ENCODE measurements at regions not wholly inside any gene's neighbourhood (a gene's known extent, or its start where the extent isn't known, plus 50 kb on each side); places are given as distances from the start of the nearest gene placed in this dataset.

DNA sequence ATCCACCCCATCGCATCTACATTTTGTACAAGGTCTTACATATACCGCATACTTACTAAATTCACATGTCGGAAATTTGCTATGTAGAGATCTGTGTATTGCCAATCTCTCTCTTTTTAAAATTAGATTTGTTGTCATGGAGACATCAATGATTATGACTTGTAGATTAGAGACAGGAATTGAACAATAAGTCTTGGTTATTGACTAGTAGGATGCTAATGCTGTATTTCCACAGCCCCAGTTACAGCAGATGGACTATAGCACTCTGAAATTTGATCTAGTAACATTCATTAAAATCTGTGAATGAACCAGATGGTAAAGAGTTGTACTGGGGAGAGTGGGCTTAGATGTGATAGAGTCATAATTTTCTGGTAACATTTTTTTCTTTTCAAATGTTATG, 805.7 kb downstream of the SLC4A3 start:
- DNase-seq (ENCODE audit: low spot score) = no peak

DNA sequence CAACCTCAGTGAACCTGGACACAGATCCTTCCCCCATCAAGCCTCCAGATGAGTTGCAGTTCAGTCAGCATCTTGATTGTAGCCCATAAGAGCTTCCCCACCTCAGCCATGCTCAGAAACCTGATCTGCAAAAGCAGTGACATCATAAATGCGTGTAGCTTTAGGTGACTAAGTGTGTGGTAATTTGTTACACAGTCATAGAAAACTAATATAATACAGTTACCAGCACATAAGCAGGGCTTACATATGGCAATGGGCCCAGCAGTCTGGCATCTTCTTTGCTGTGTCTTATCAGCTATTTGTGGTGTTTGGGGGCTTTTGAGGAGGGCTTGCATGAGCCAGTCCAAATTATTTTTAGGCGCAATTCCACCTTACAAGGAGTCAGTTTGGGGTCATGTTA, 807.0 kb downstream of the SLC4A3 start:
- DNase-seq (ENCODE audit: low spot score) = no peak

GRCh38 chr2:220437938-220438337, 810.5 kb downstream of the SLC4A3 start:
- no peak for DNase-seq (ENCODE audit: low spot score)

- DNase-seq (ENCODE audit: low spot score) = no peak
Measured at GRCh38 chr2:220440731-220441130, 813.3 kb downstream of the SLC4A3 start.

GRCh38 chr2:220441404-220441803, 814.0 kb downstream of the SLC4A3 start:
- no peak for DNase-seq (ENCODE audit: low spot score)

DNA sequence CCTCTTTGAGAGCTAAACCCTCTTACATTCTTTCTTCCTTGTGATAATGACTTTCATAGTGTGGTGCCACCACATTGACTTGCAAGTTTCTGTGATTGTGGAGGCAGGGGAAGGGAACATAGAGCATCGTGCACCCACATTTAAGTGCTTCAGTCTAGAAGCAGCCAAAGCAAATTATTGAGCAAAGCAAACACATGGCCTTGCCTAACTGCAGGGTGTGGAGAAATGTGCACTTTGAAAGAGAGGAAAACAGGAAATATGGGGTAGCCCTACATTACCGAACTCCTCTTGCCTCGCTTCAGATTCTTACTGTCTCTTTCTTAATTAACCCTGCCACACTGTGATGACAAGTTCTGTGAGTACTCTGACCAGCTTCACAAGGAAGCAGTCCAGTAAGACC, 814.6 kb downstream of the SLC4A3 start:
- DNase-seq (ENCODE audit: low spot score) = no peak

- DNase-seq (ENCODE audit: low spot score) = no peak
Measured at GRCh38 chr2:220445429-220446105, 818.1 kb downstream of the SLC4A3 start.

DNA sequence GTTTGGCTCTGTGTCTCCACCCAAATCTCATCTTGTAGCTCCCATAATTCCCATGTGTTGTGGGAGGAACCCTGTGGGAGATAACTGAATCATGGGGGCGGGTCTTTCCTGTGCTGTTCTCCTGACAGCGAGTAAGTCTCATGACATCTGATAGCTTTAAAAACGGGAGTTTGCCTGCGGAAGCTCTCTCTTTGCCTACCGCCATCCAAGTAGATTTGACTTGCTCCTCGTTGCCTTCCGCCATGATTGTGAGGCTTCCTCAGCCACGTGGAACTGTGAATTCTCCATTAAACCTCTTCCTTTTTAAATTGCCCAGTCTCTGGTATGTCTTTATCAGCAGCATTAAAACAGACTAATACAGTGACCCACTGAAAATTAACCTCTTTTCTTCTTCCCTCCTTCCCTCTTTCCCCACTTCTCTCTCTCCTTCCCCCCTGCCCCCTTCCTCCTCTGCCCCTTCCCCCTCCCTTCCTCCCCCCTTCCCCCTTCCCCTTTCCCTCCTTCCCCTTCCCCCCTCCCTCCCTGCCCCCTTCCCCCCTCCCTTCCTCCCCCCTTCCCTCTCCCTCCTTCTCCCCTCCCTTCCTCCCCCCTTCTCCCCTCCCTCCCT, 818.8 kb downstream of the SLC4A3 start:
- no peak for DNase-seq (ENCODE audit: low spot score)

DNA sequence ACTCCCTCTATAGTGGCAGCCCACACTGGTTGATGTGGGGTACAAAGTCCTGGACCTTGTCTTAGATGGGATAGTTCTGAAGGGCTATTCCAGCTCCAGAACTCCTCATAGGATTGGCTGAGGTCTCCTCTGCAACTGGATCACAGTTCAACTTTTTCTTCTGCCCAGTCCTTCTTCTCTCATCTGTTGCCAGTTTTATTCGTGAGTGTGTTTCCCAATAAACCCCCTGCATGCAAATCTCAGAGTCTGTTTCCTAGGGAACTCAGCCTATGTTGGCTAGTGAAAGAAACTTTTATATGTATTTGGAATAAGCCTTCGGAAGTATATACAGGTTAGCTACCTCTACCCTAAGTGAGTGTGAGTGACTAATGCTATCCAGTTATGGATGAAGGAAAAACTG, 823.4 kb downstream of the SLC4A3 start:
- no peak for DNase-seq (ENCODE audit: low spot score)

DNA sequence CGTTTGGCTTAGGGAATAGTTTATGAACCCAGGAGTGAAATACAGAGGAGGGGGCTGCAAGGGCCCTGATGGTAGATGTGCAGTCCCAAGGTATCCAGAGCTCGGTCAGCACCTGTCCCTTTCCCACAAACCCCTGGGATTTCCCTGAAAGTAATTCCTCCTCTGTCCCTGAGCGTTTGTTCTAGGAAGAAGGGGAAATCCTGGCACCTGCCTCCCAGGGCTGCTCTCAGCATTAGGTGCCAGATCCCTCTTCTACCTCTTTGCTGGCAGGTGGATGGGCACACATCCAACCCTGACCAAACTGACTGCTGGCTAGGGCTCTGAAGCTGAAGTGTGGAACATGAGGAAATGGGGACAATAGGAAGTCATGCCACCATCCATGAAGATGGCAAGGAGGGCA, 824.0 kb downstream of the SLC4A3 start:
- no peak for DNase-seq (ENCODE audit: low spot score)

GRCh38 chr2:220452561-220452960, 825.1 kb downstream of the SLC4A3 start:
- DNase-seq (ENCODE audit: low spot score) = no peak

- no peak for DNase-seq (ENCODE audit: low spot score)
Measured at GRCh38 chr2:220455351-220455990, 828.0 kb downstream of the SLC4A3 start.

GRCh38 chr2:220458051-220458450, 830.6 kb downstream of the SLC4A3 start:
- no peak for DNase-seq (ENCODE audit: low spot score)

DNA sequence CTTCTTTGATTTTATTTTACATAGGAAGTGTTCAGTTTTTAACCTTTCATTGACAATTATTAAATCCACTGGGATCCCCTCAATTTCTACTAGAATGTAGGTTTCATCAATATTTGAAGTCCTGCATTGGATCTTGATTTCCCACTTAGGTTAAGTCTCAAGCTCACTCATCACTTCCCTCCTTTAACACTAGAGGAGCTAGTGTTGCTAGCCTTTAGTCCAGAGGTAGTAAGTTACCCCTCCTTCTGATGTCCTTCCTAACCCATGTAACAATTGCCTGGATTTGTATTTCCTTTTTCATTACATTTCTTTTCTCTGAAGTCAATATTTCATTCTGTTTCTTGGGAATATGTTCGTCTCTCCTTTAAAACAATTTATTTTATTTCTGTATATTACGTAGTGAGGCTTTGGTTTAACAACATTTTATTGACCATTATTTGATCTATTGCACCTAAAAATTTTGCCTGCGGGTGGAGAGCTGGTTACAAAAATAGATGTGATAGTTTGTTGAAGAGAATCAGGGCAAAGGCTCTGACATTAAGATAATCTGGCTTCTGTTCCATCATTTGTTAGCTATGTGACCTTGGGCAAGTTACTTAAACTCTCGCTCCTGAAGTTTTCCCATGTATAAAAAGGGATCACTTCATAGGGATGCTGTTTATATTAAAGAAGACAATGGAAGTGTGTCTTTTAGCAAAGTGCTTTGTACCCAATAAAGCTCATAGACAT, 833.0 kb downstream of the SLC4A3 start:
- DNase-seq (ENCODE audit: low spot score) = no peak

DNA sequence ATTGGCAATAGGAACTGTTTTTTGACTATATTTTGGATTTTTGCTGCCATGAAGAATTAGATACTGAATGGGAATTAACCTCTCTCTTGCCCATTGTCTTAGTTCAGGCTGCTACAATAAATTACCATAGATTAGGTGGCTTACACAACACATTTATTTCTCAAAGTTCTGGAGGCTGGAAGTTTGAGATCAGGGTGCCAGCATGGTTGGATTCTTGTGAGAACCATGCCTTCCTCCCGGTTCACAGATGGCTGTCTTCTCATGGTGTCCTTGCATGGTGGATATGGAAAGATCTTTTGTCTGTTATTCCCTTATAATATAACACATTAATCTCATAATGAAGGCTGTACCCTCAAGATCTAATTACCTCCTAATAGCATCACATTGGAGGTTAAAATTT, 836.4 kb downstream of the SLC4A3 start:
- DNase-seq (ENCODE audit: low spot score) = no peak

DNA sequence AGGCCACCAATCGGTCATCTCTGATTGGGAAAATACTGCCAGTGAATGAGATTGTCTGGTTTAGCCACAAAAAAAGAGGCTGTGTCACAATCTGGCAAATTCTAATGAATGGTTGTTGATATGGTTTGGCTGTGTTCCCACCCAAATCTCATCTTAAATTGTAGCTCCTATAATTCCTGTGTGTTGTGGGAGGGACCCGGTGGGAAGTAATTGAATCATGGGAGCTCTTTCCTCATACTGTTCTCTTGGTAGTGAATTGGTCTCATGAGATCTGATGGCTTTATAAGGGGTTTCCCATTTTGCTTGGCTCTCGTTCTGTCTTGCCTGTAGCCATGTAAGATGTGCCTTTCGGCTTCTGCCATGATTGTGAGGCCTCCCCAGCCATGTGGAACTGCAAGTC, 838.3 kb downstream of the SLC4A3 start:
- DNase-seq (ENCODE audit: low spot score) = no peak

GRCh38 chr2:220466251-220466691, 838.8 kb downstream of the SLC4A3 start:
- no peak for DNase-seq (ENCODE audit: low spot score)

- DNase-seq (ENCODE audit: low spot score) = no peak
Measured at GRCh38 chr2:220469201-220469600, 841.8 kb downstream of the SLC4A3 start.

- DNase-seq (ENCODE audit: low spot score) = no peak
Measured at GRCh38 chr2:220473611-220474010, 846.2 kb downstream of the SLC4A3 start.

GRCh38 chr2:220476877-220477276, 849.4 kb downstream of the SLC4A3 start:
- DNase-seq (ENCODE audit: low spot score) = no peak

GRCh38 chr2:220478305-220479058, 851.1 kb downstream of the SLC4A3 start:
- no peak for DNase-seq (ENCODE audit: low spot score)

DNA sequence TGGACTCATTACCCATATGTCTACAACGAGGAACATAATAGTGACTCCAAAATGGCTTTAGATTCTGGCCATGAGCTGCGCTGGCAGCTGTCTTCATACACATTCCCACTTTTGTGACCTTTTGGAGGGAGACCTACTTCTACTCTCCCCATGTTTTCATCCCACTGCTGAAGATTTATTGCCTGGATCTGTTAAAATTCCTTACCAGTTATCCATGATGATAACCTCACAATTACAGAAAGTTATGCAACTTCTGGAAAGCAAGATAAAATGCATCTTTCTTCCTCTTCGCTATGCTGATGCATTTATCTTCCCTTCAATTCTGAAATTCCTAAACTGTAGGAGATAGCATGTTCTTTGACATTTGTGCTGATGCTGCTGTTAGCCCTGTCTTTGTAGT, 855.3 kb downstream of the SLC4A3 start:
- no peak for DNase-seq (ENCODE audit: low spot score)

Data from ureter (tissue), 1 donor.